Panc1 (cell line): ENCODE measurements at regions not wholly inside any gene's neighbourhood (a gene's known extent, or its start where the extent isn't known, plus 50 kb on each side); places are given as distances from the start of the nearest gene placed in this dataset.

Experiments
- ATAC-seq: fragments of 200-7000 bp; cut with Tn5 transposase; 2 replicates; pipeline ENCODE4 v1.9.1; 2020; ENCODE audit warnings: mild to moderate bottlenecking, moderate library complexity
- BruUV-seq: library from RNA; stranded (reverse); fragments of 400-500 nt; replicated peaks from 2 replicates; lab custom pipeline; 2021; lab: Mats Ljungman, UMichigan
- CTCF ChIA-PET: fragments of 300-600 bp; sonication (Branson Sonifier 250); formaldehyde crosslinking; loops from one replicate; lab custom pipeline; 2022; ENCODE audit warnings: antibody characterized with exemption; lab: Charles Lee
- POLR2A ChIA-PET: fragments of 300-600 bp; sonication (Branson Sonifier 250); formaldehyde crosslinking; loops from one replicate; lab custom pipeline; 2022; ENCODE audit warnings: antibody characterized with exemption; lab: Charles Lee
- DNase-seq: peaks from one replicate; pipeline ENCODE4 v3.0.0-alpha.2; 2010; ENCODE audit warnings: low read depth, low spot score
- H3K27ac ChIP-seq: 2 replicates; pipeline ENCODE4 v1.5.1; 2011; ENCODE audit warnings: mild to moderate bottlenecking, low read length, inconsistent platforms
- H3K27me3 ChIP-seq: fragments of 200-500 bp; sonication (Bioruptor generic); 2 replicates; pipeline ENCODE4 v1.6.0; 2014; ENCODE audit warnings: low read length, inconsistent platforms; ENCODE audit not compliant: control insufficient read depth, insufficient read depth
- H3K36me3 ChIP-seq: fragments of 200-500 bp; sonication (Bioruptor generic); 2 replicates; pipeline ENCODE4 v1.5.1; 2014; ENCODE audit warnings: inconsistent platforms, mild to moderate bottlenecking, low read length, moderate library complexity; ENCODE audit not compliant: control insufficient read depth, insufficient read depth
- H3K4me1 ChIP-seq: 2 replicates; pipeline ENCODE4 v1.5.1; 2011; ENCODE audit warnings: inconsistent platforms, mild to moderate bottlenecking, low read length, moderate library complexity; ENCODE audit not compliant: control insufficient read depth, insufficient read depth
- H3K4me3 ChIP-seq, 2 experiments: 2 replicates each; pipeline ENCODE4 v1.5.1; 2011 to 2012; ENCODE audit warnings: low read depth in 2 of 2, low read length in 2 of 2, mild to moderate bottlenecking in 2 of 2, inconsistent platforms in 1 of 2, moderate library complexity in 1 of 2
- H3K9me3 ChIP-seq: fragments of 200-500 bp; sonication (Bioruptor generic); 2 replicates; pipeline ENCODE4 v1.5.1; 2014; ENCODE audit warnings: low read depth, mild to moderate bottlenecking, inconsistent platforms, low read length, moderate library complexity; ENCODE audit not compliant: control insufficient read depth, insufficient read depth
- CTCF ChIP-seq: fragments of 450-650 bp; IDR thresholded peaks from 2 replicates; pipeline ENCODE4 v1.5.1; 2017; ENCODE audit warnings: mild to moderate bottlenecking
- POLR2AphosphoS5 ChIP-seq: IDR thresholded peaks from 2 replicates; pipeline ENCODE4 v1.6.1; 2012; ENCODE audit warnings: mild to moderate bottlenecking, low read depth, low read length, moderate library complexity
- REST ChIP-seq, 2 experiments: IDR thresholded peaks; 2 replicates each; pipeline ENCODE4 v1.6.1; 2011 to 2012; ENCODE audit warnings: low read depth in 2 of 2, control low read depth in 1 of 2, low read length in 1 of 2, mild to moderate bottlenecking in 1 of 2, moderate library complexity in 1 of 2; ENCODE audit not compliant: insufficient read depth in 1 of 2
- SIN3A ChIP-seq: IDR thresholded peaks from 2 replicates; pipeline ENCODE4 v1.6.1; 2012; ENCODE audit warnings: low read depth, mild to moderate bottlenecking, low read length, moderate library complexity, borderline replicate concordance; ENCODE audit not compliant: insufficient read depth
- TCF7L2 ChIP-seq: IDR thresholded peaks from 2 replicates; pipeline ENCODE4 v1.6.1; 2011; ENCODE audit warnings: mild to moderate bottlenecking, low read depth, low read length, inconsistent platforms
- in situ Hi-C: cut with HindIII; loops from 2 replicates; pipeline ENCODE4 v1.10.0; 2016; ENCODE audit warnings: low sequenced_read_pairs, low pct_unique_long_range_greater_than_20kb
- intact Hi-C: fragments of 100-400 bp; cut with micrococcal nuclease; formaldehyde crosslinking; loops from one replicate; pipeline ENCODE4 v1.10.0; 2022; ENCODE audit not compliant: unreplicated experiment

- in situ Hi-C loops: no loop called here
- H3K4me1 ChIP-seq: no peaks in the 10 kb centered on the region
- intact Hi-C loops: no loop called here
- ATAC-seq (no peak), DNase-seq (no peak)
- CTCF ChIA-PET: no interaction called here
- no peaks in the 10 kb centered on the region for H3K27me3 ChIP-seq
- no peak overlapping the region for H3K4me3 ChIP-seq
- BruUV-seq: no TSS peak
- no peaks in the 10 kb centered on the region for H3K9me3 ChIP-seq
- no peaks in the 10 kb centered on the region for H3K36me3 ChIP-seq
- POLR2A ChIA-PET: no interaction called here
- TF ChIP-seq SIN3A: no peak
- TF ChIP-seq CTCF: no peak
- TF ChIP-seq TCF7L2: no peak
- TF ChIP-seq REST (IDR thresholded peaks at IDR 0.05; ENCODE audit: insufficient read depth in 1 of 2, low read depth in 2 of 2, low read length in 1 of 2): no peak
- no peak for TF ChIP-seq POLR2AphosphoS5
- H3K27ac ChIP-seq: no peak overlapping the region
Observed at GRCh38 chr3:68025189-68025588, 370.8 kb upstream of the SUCLG2 start.

- TF ChIP-seq REST (IDR thresholded peaks at IDR 0.05; ENCODE audit: insufficient read depth in 1 of 2, low read depth in 2 of 2, low read length in 1 of 2) (no peak), POLR2AphosphoS5 (no peak), TCF7L2 (no peak), CTCF (no peak), SIN3A (no peak)
- no peaks in the 10 kb centered on the region for H3K27me3 ChIP-seq
- no peaks in the 10 kb centered on the region for H3K4me1 ChIP-seq
- POLR2A ChIA-PET: no interaction called here
- no peaks in the 10 kb centered on the region for H3K36me3 ChIP-seq
- no peak for ATAC-seq
- no peak overlapping the region for H3K4me3 ChIP-seq
- intact Hi-C loops: no loop called here
- H3K27ac ChIP-seq: no peak overlapping the region
- in situ Hi-C loops: no loop called here
- BruUV-seq: no TSS peak
- CTCF ChIA-PET: no interaction called here
- DNase-seq: no peak
- no peaks in the 10 kb centered on the region for H3K9me3 ChIP-seq
Observed at GRCh38 chr3:68019876-68020275, 365.5 kb upstream of the SUCLG2 start.
